Neural cell (in vitro differentiated cells): ENCODE measurements at regions not wholly inside any gene's neighbourhood (a gene's known extent, or its start where the extent isn't known, plus 50 kb on each side); places are given as distances from the start of the nearest gene placed in this dataset.

Experiments used
- H2AFZ ChIP-seq: fragments of 200-600, 300-800 bp; sonication (generic), shearing (Covaris generic); 2 replicates; pipeline ENCODE4 v1.6.0; 2014; ENCODE audit warnings: low read depth, mild to moderate bottlenecking, antibody characterized with exemption, low read length, moderate library complexity
- H3F3A ChIP-seq: fragments of 200-600 bp; shearing (Covaris generic); 2 replicates; pipeline ENCODE4 v1.6.1; 2016; ENCODE audit warnings: mild to moderate bottlenecking, moderate library complexity, mixed read lengths, antibody characterized with exemption, low read length; ENCODE audit not compliant: insufficient read depth, poor library complexity, severe bottlenecking
- H3K27ac ChIP-seq: fragments of 200-600, 300-800 bp; sonication (generic), shearing (Covaris generic); 2 replicates; pipeline ENCODE4 v1.5.1; 2014; ENCODE audit warnings: mild to moderate bottlenecking, low read length, moderate library complexity
- H3K27me3 ChIP-seq: fragments of 300-800, 200-600 bp; sonication (generic), shearing (Covaris generic); 2 replicates; pipeline ENCODE4 v1.6.0; 2014; ENCODE audit warnings: mild to moderate bottlenecking, low read depth, low read length, moderate library complexity; ENCODE audit not compliant: insufficient read depth
- H3K36me3 ChIP-seq: fragments of 300-800, 200-600 bp; sonication (generic), shearing (Covaris generic); 2 replicates; pipeline ENCODE4 v1.5.1; 2014; ENCODE audit warnings: mild to moderate bottlenecking, antibody characterized with exemption, low read length, moderate library complexity; ENCODE audit not compliant: insufficient read depth
- H3K4me2 ChIP-seq: fragments of 300-800, 200-600 bp; sonication (generic), shearing (Covaris generic); 2 replicates; pipeline ENCODE4 v1.6.0; 2014; ENCODE audit warnings: mild to moderate bottlenecking, low read length
- H3K4me3 ChIP-seq: fragments of 300-800, 200-600 bp; sonication (generic), shearing (Covaris generic); 2 replicates; pipeline ENCODE4 v1.5.1; 2014; ENCODE audit warnings: mild to moderate bottlenecking, low read length, moderate library complexity
- H3K79me2 ChIP-seq: fragments of 200-600 bp; shearing (Covaris generic); replicated peaks from 2 replicates; pipeline ENCODE4 v1.6.0; 2014; ENCODE audit warnings: mild to moderate bottlenecking, low read length, moderate library complexity; ENCODE audit not compliant: insufficient read depth
- H3K9ac ChIP-seq: fragments of 300-800, 200-600 bp; sonication (generic), shearing (Covaris generic); 2 replicates; pipeline ENCODE4 v1.6.1; 2016; ENCODE audit warnings: mild to moderate bottlenecking, low read length, mixed read lengths
- H3K9me2 ChIP-seq: fragments of 200-600 bp; shearing (Covaris generic); 2 replicates; pipeline ENCODE4 v1.6.1; 2016; ENCODE audit warnings: mild to moderate bottlenecking, low read length, mixed read lengths; ENCODE audit not compliant: insufficient read depth
- H3K9me3 ChIP-seq: fragments of 200-600, 300-800 bp; sonication (generic), shearing (Covaris generic); 2 replicates; pipeline ENCODE4 v1.6.1; 2016; ENCODE audit warnings: mild to moderate bottlenecking, mixed run types, low read length, moderate library complexity, mixed read lengths
- H4K20me1 ChIP-seq: fragments of 200-600 bp; shearing (Covaris generic); 2 replicates; pipeline ENCODE4 v1.6.1; 2016; ENCODE audit warnings: mild to moderate bottlenecking, mixed run types; ENCODE audit not compliant: insufficient read depth
- EP300 ChIP-seq: fragments of 450-650 bp; conservative IDR thresholded peaks from 2 replicates; pipeline ENCODE4 v1.6.1; 2014; ENCODE audit warnings: antibody characterized with exemption, mild to moderate bottlenecking, moderate library complexity; ENCODE audit not compliant: poor library complexity, severe bottlenecking
- EZH2 ChIP-seq: fragments of 200-600, 300-800 bp; shearing (Covaris generic), sonication (generic); IDR thresholded peaks from 2 replicates; pipeline ENCODE4 v1.6.1; 2014; ENCODE audit warnings: antibody characterized with exemption, low read length, borderline replicate concordance, mild to moderate bottlenecking; ENCODE audit not compliant: insufficient read depth, poor library complexity, severe bottlenecking
- MXI1 ChIP-seq: fragments of 450-650 bp; conservative IDR thresholded peaks from 2 replicates; pipeline ENCODE4 v1.6.1; 2014; ENCODE audit warnings: antibody characterized with exemption, mild to moderate bottlenecking; ENCODE audit not compliant: poor library complexity, severe bottlenecking
- POLR2AphosphoS5 ChIP-seq: IDR thresholded peaks from 2 replicates; pipeline ENCODE4 v1.6.1; 2012
- RAD21 ChIP-seq: fragments of 450-650 bp; conservative IDR thresholded peaks from 2 replicates; pipeline ENCODE4 v1.6.1; 2014; ENCODE audit warnings: antibody characterized with exemption, mild to moderate bottlenecking, moderate library complexity
- SMC3 ChIP-seq: fragments of 450-650 bp; conservative IDR thresholded peaks from 2 replicates; pipeline ENCODE4 v1.6.1; 2014; ENCODE audit warnings: antibody characterized with exemption, mild to moderate bottlenecking, moderate library complexity; ENCODE audit not compliant: poor library complexity
- TAF1 ChIP-seq: IDR thresholded peaks from 2 replicates; pipeline ENCODE4 v1.6.1; 2012; ENCODE audit warnings: low read depth
- TF ChIP-seq, protein P1 (sequence below): fragments of 450-650 bp; IDR thresholded peaks from 2 replicates; pipeline ENCODE4 v1.5.1; 2014; ENCODE audit warnings: antibody characterized with exemption, mild to moderate bottlenecking, moderate library complexity; ENCODE audit not compliant: poor library complexity, severe bottlenecking
- TF ChIP-seq, protein P2 (sequence below): IDR thresholded peaks from 2 replicates; pipeline ENCODE4 v1.6.1; 2012; ENCODE audit warnings: borderline replicate concordance

DNA sequence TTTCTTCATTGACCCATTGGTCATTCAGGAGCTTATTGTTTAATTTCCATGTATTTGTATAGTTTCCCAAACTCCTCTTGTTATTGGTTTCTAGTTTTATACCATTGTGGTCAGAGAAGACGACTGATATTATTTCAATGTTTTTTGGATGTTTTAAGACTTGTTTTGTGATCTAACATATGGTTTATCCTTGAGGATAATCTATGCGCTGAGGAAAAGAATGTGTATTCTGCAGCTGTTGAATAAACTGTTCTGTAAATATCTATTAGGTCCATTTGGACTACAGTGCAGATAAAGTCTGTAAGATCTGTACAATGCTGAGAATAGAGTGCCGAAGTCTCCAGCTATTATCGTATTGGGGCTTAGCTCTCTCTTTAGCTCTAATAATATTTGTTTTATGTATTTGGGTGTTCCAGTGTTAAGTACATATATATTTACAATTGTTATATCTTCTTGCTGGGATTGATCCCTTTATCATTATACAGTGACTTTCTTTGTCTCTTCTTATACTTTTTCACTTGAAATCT, 223.3 kb upstream of the ZNF217 start:
- Histone ChIP-seq H4K20me1 (no peaks in the 10 kb centered on the region), H2AFZ (no peak overlapping the region), H3K4me2 (no peak overlapping the region)

DNA sequence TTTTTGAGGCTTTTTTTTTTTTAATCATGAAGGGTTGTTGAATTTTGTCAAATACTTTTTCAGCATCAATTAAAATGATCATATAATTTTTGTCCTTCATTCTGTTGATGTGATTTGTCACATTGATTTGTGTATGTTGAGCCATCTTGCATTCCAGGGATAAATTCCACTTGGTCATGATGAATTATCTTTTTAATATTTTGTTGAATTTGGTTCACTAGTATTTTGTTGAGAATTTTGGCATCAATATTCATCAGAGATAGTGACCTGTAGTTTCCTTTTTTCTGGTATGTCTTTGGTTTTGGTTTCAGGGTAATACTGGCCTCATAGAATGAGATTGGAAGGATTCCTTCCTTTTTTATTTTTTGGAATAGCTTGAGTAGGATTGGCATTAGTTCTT, 221.9 kb upstream of the ZNF217 start:
- H3F3A ChIP-seq, result no peaks in the 10 kb centered on the region
- H3K36me3 ChIP-seq, result no peaks in the 10 kb centered on the region
- no peak overlapping the region for H3K4me2 ChIP-seq
- no peak overlapping the region for H3K27ac ChIP-seq
- no peaks in the 10 kb centered on the region for H3K9me3 ChIP-seq
- no peaks in the 10 kb centered on the region for H3K79me2 ChIP-seq
- no peaks in the 10 kb centered on the region for H3K27me3 ChIP-seq
- no peak overlapping the region for H2AFZ ChIP-seq
- TF ChIP-seq POLR2AphosphoS5 (no peak), EP300 (no peak), SMC3 (no peak), MXI1 (no peak), EZH2 (no peak), RAD21 (no peak), TAF1 (no peak)
- TF ChIP-seq, protein P1, sequence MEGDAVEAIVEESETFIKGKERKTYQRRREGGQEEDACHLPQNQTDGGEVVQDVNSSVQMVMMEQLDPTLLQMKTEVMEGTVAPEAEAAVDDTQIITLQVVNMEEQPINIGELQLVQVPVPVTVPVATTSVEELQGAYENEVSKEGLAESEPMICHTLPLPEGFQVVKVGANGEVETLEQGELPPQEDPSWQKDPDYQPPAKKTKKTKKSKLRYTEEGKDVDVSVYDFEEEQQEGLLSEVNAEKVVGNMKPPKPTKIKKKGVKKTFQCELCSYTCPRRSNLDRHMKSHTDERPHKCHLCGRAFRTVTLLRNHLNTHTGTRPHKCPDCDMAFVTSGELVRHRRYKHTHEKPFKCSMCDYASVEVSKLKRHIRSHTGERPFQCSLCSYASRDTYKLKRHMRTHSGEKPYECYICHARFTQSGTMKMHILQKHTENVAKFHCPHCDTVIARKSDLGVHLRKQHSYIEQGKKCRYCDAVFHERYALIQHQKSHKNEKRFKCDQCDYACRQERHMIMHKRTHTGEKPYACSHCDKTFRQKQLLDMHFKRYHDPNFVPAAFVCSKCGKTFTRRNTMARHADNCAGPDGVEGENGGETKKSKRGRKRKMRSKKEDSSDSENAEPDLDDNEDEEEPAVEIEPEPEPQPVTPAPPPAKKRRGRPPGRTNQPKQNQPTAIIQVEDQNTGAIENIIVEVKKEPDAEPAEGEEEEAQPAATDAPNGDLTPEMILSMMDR, result no peak
- TF ChIP-seq, protein P2, sequence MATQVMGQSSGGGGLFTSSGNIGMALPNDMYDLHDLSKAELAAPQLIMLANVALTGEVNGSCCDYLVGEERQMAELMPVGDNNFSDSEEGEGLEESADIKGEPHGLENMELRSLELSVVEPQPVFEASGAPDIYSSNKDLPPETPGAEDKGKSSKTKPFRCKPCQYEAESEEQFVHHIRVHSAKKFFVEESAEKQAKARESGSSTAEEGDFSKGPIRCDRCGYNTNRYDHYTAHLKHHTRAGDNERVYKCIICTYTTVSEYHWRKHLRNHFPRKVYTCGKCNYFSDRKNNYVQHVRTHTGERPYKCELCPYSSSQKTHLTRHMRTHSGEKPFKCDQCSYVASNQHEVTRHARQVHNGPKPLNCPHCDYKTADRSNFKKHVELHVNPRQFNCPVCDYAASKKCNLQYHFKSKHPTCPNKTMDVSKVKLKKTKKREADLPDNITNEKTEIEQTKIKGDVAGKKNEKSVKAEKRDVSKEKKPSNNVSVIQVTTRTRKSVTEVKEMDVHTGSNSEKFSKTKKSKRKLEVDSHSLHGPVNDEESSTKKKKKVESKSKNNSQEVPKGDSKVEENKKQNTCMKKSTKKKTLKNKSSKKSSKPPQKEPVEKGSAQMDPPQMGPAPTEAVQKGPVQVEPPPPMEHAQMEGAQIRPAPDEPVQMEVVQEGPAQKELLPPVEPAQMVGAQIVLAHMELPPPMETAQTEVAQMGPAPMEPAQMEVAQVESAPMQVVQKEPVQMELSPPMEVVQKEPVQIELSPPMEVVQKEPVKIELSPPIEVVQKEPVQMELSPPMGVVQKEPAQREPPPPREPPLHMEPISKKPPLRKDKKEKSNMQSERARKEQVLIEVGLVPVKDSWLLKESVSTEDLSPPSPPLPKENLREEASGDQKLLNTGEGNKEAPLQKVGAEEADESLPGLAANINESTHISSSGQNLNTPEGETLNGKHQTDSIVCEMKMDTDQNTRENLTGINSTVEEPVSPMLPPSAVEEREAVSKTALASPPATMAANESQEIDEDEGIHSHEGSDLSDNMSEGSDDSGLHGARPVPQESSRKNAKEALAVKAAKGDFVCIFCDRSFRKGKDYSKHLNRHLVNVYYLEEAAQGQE, result no peak
- no peaks in the 10 kb centered on the region for H4K20me1 ChIP-seq
- H3K9ac ChIP-seq, result no peak overlapping the region
- H3K4me3 ChIP-seq, result no peak overlapping the region
- H3K9me2 ChIP-seq, result no peaks in the 10 kb centered on the region

More for the DNA sequence above, 223.3 kb upstream of the ZNF217 start:
- Histone ChIP-seq H3K79me2 (no peaks in the 10 kb centered on the region), H3K27me3 (no peaks in the 10 kb centered on the region), H3K27ac (no peak overlapping the region), H3K9me3 (no peaks in the 10 kb centered on the region), H3K9me2 (no peaks in the 10 kb centered on the region), H3K9ac (no peak overlapping the region), H3K4me3 (no peak overlapping the region), H3K36me3 (no peaks in the 10 kb centered on the region), H3F3A (no peaks in the 10 kb centered on the region)
- TF ChIP-seq EP300, result no peak
- TF ChIP-seq POLR2AphosphoS5, result no peak
- TF ChIP-seq, protein P1, result no peak
- no peak for TF ChIP-seq SMC3
- TF ChIP-seq MXI1, result no peak
- no peak for TF ChIP-seq TAF1
- no peak for TF ChIP-seq EZH2
- TF ChIP-seq, protein P2, result no peak
- TF ChIP-seq RAD21, result no peak
